Kidney epithelial cell (primary cell): ENCODE measurements at regions not wholly inside any gene's neighbourhood (a gene's known extent, or its start where the extent isn't known, plus 50 kb on each side); places are given as distances from the start of the nearest gene placed in this dataset.

Experiments
- DNase-seq: peaks from one replicate; pipeline ENCODE4 v3.0.0-alpha.2; 2010; ENCODE audit warnings: low read depth
- H3K27me3 ChIP-seq: 2 replicates; pipeline ENCODE4 v1.6.0; 2011; ENCODE audit warnings: low read length; ENCODE audit not compliant: control insufficient read depth, insufficient read depth
- H3K36me3 ChIP-seq: 2 replicates; pipeline ENCODE4 v1.5.1; 2011; ENCODE audit warnings: low read length; ENCODE audit not compliant: control insufficient read depth, insufficient read depth
- H3K4me3 ChIP-seq: 2 replicates; pipeline ENCODE4 v1.5.1; 2011; ENCODE audit warnings: low read depth, mild to moderate bottlenecking, control low read depth, low read length
- TF ChIP-seq, protein P1 (sequence below): IDR thresholded peaks from 2 replicates; pipeline ENCODE4 v1.5.1; 2011; ENCODE audit warnings: mild to moderate bottlenecking, moderate library complexity, low read length, control low read depth, inconsistent platforms; ENCODE audit not compliant: insufficient read depth, poor library complexity, severe bottlenecking

GRCh38 chr1:73623946-73624345, 574.0 kb downstream of the LRRIQ3 start:
- no peak for DNase-seq
- no peak overlapping the region for H3K4me3 ChIP-seq
- H3K27me3 ChIP-seq, result no peaks in the 10 kb centered on the region
- TF ChIP-seq, protein P1, sequence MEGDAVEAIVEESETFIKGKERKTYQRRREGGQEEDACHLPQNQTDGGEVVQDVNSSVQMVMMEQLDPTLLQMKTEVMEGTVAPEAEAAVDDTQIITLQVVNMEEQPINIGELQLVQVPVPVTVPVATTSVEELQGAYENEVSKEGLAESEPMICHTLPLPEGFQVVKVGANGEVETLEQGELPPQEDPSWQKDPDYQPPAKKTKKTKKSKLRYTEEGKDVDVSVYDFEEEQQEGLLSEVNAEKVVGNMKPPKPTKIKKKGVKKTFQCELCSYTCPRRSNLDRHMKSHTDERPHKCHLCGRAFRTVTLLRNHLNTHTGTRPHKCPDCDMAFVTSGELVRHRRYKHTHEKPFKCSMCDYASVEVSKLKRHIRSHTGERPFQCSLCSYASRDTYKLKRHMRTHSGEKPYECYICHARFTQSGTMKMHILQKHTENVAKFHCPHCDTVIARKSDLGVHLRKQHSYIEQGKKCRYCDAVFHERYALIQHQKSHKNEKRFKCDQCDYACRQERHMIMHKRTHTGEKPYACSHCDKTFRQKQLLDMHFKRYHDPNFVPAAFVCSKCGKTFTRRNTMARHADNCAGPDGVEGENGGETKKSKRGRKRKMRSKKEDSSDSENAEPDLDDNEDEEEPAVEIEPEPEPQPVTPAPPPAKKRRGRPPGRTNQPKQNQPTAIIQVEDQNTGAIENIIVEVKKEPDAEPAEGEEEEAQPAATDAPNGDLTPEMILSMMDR, result no peak
- H3K36me3 ChIP-seq, result no peaks in the 10 kb centered on the region

DNA sequence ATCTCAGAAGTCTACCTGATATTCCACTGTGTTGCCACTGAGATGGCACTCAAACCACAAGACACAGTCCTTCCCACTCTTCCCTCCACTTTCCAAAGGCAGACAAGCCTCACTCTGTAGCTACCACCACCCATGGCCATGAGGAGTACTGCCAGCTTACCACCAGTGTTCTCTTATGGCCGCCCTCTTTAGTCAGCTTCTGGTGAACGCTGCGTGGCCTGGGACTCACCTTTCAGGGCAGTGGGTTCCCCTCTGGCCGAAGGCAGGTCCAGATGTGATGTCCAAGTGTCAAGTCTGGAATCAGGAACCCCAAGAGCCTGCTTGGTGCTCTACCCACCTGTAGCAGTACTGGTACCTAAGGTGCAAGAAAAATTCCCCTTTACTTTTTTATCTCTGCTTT, 580.8 kb downstream of the LRRIQ3 start:
- no peak for DNase-seq
- Histone ChIP-seq H3K36me3 (no peaks in the 10 kb centered on the region), H3K4me3 (no peak overlapping the region), H3K27me3 (no peaks in the 10 kb centered on the region)
- TF ChIP-seq, protein P1, result no peak

DNA sequence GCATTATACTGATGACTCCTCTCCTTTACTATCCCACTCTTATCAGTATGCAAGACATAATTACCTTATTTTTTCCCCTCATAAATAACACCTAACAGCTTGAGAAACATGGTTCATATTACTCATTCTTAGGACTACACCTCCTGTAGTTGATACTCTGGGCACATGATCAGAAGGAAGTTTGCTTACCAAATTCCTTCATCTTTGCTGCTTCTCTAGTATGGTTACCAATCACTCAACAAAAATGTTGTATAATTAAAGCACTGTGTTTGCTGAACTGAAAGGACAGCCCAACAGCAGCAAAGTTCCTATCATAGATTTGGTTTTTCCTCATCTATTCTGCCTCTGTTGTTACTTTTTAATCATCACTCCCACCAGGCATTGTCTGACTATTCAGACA, 586.3 kb downstream of the LRRIQ3 start:
- TF ChIP-seq, protein P1, result no peak
- Histone ChIP-seq H3K36me3 (no peaks in the 10 kb centered on the region), H3K27me3 (no peaks in the 10 kb centered on the region), H3K4me3 (no peak overlapping the region)
- DNase-seq, result no peak

DNA sequence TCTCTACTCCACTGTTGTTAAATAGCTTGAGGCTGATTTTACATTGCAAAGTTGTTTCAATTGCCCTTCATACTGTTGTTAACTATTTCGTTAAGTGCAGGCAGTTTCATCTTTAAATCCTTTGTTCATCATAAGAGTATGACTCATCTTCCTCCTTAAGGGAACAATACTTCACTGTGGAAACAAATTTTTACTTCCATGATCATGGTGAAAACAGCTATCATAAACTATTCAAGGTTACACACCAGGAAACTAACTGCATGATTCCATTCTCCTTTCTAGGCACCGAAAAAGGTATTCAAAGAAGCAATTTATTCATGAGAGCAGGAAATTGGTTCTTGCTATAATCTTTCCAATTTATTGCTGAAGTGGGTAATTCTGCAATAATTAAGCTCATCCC, 593.2 kb downstream of the LRRIQ3 start:
- no peaks in the 10 kb centered on the region for H3K27me3 ChIP-seq
- no peaks in the 10 kb centered on the region for H3K36me3 ChIP-seq
- H3K4me3 ChIP-seq, result no peak overlapping the region
- DNase-seq, result no peak
- TF ChIP-seq, protein P1, result no peak

DNA sequence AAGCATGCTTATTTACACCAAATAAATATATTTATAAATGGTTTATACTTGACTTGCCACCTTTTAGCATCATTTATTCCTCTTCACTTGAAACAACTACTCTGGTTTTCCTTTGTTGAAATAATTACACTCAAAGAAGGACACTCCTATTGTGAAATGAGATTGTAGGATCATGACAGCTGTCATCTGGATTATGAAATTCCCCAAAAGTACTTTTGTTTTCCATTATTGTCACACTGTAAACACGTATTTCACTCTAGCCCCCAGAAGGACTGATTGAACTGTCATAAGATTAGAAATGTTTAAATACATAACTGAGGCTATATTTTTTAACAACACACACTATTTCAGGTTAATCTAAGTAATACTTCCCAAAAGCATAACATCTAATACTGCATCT, 593.8 kb downstream of the LRRIQ3 start:
- TF ChIP-seq, protein P1, result no peak
- DNase-seq, result no peak
- no peaks in the 10 kb centered on the region for H3K36me3 ChIP-seq
- H3K27me3 ChIP-seq, result no peaks in the 10 kb centered on the region
- H3K4me3 ChIP-seq, result no peak overlapping the region

DNA sequence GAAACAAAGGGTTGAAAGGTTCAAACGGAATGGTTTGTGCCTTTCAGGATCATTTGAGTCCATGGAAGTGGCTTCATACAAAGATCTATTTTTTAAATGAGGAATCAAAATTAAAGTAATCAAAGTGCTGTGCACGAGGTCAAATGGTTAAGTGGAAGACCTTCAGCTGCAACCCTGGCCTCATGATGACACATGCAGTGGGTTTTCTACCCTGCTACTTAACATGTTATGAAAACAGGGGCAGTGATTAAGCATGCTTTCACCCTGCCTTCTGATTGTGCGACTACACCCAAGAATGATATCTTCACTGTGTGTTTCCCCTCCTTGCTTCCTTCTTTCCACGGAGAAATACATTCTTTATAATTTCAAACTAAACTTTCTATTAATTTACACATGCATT, 604.2 kb downstream of the LRRIQ3 start:
- no peaks in the 10 kb centered on the region for H3K27me3 ChIP-seq
- TF ChIP-seq, protein P1, result no peak
- no peak overlapping the region for H3K4me3 ChIP-seq
- H3K36me3 ChIP-seq, result no peaks in the 10 kb centered on the region
- DNase-seq, result no peak
